Testis (tissue), 2 donors: ENCODE measurements at regions not wholly inside any gene's neighbourhood (a gene's known extent, or its start where the extent isn't known, plus 50 kb on each side); places are given as distances from the start of the nearest gene placed in this dataset.

Experiments used
- DNase-seq: peaks from one replicate; pipeline ENCODE4 v3.0.0-alpha.2; 2019
- H3K27ac ChIP-seq, 2 donors: fragments of 200-600 bp; sonication (generic); one replicate each; pipeline ENCODE4 v1.5.1; 2019
- H3K27me3 ChIP-seq: fragments of 200-600 bp; sonication (generic); one replicate; pipeline ENCODE4 v1.5.1; 2019
- H3K36me3 ChIP-seq: fragments of 200-600 bp; sonication (generic); one replicate; pipeline ENCODE4 v1.5.1; 2017; ENCODE audit warnings: low read depth; ENCODE audit errors: missing control alignments
- H3K4me1 ChIP-seq: fragments of 200-600 bp; sonication (generic); one replicate; pipeline ENCODE4 v1.5.1; 2019
- H3K4me3 ChIP-seq, 2 donors: fragments of 200-600 bp; sonication (generic); one replicate each; pipeline ENCODE4 v1.5.1; 2017 to 2019
- H3K9me3 ChIP-seq: fragments of 200-600 bp; sonication (generic); one replicate; pipeline ENCODE4 v1.5.1; 2017
- CTCF ChIP-seq, 3 experiments: fragments of 450-650 bp in 2 of 3; fragments of 200-600 bp in 1 of 3; sonication (generic) in 1 of 3; IDR thresholded peaks; one replicate each; pipeline ENCODE4 v1.5.1; 2016 to 2019; ENCODE audit warnings: antibody characterized with exemption in 3 of 3, mild to moderate bottlenecking in 2 of 3, moderate library complexity in 1 of 3
- POLR2A ChIP-seq: fragments of 450-650 bp; IDR thresholded peaks from one replicate; pipeline ENCODE4 v1.6.1; 2017; ENCODE audit warnings: antibody characterized with exemption, mild to moderate bottlenecking, moderate library complexity
- WGBS, 2 donors: methylation state at CpG; one replicate each; pipeline ENCODE4 v1.1.5; 2018; 5-methylcytosine and 5-hydroxymethylcytosine counted together
- intact Hi-C: fragments of 100-400 bp; cut with DNase I; formaldehyde crosslinking; loops from one replicate; pipeline ENCODE4 v1.15.1; 2023; ENCODE audit warnings: low total_unique reads

- TF ChIP-seq CTCF (IDR thresholded peaks at IDR 0.05) (no peak), POLR2A (no peak)
- Histone ChIP-seq H3K27me3 (no peaks in the 10 kb centered on the region), H3K4me3 (no peak overlapping the region), H3K4me1 (no peaks in the 10 kb centered on the region), H3K9me3 (no peaks in the 10 kb centered on the region), H3K36me3 (no peaks in the 10 kb centered on the region), H3K27ac (no peak overlapping the region)
- intact Hi-C loops = no loop called here
- WGBS, 2 donors = 59 to 68% methylated on average over 2 of the region's 2 CpGs
- DNase-seq = no peak
Measured at GRCh38 chr1:165031001-165031400, 325.5 kb downstream of the LMX1A start.

- intact Hi-C loops = no loop called here
- no peaks in the 10 kb centered on the region for H3K36me3 ChIP-seq
- TF ChIP-seq CTCF (IDR thresholded peaks at IDR 0.05) (no peak), POLR2A (no peak)
- no peak overlapping the region for H3K27ac ChIP-seq
- no peaks in the 10 kb centered on the region for H3K9me3 ChIP-seq
- no peak for DNase-seq
- no peaks in the 10 kb centered on the region for H3K4me1 ChIP-seq
- H3K4me3 ChIP-seq = no peak overlapping the region
- H3K27me3 ChIP-seq = no peaks in the 10 kb centered on the region
- WGBS, 2 donors = 95 to 96% methylated on average over 2 of the region's 2 CpGs
Measured at GRCh38 chr1:165025805-165026204, 330.7 kb downstream of the LMX1A start.

- intact Hi-C loops = no loop called here
- DNase-seq = no peak
- Histone ChIP-seq H3K27ac (no peak overlapping the region), H3K27me3 (no peaks in the 10 kb centered on the region), H3K36me3 (no peaks in the 10 kb centered on the region), H3K4me3 (no peak overlapping the region), H3K4me1 (no peaks in the 10 kb centered on the region), H3K9me3 (no peaks in the 10 kb centered on the region)
- 85 to 86% methylated on average over 4 of the region's 4 CpGs for WGBS, 2 donors
- TF ChIP-seq POLR2A = no peak
- TF ChIP-seq CTCF (IDR thresholded peaks at IDR 0.05) = no peak
Measured at GRCh38 chr1:165014753-165015152, 341.8 kb downstream of the LMX1A start.

GRCh38 chr1:165011991-165012531 is 344.5 kb downstream of the LMX1A start:
- TF ChIP-seq CTCF (IDR thresholded peaks at IDR 0.05) = no peak
- no peak for TF ChIP-seq POLR2A
- Histone ChIP-seq H3K27me3 (no peaks in the 10 kb centered on the region), H3K27ac (peak overlapping the region; percentile 24 to 39), H3K4me1 (no peaks in the 10 kb centered on the region), H3K36me3 (no peaks in the 10 kb centered on the region), H3K9me3 (no peaks in the 10 kb centered on the region), H3K4me3 (no peak overlapping the region)
- DNase-seq = no peak
- WGBS, 2 donors = 13 to 32% methylated on average over 1 of the region's 1 CpG
- intact Hi-C loops = no loop called here

- H3K9me3 ChIP-seq = no peaks in the 10 kb centered on the region
- no peaks in the 10 kb centered on the region for H3K36me3 ChIP-seq
- WGBS, 2 donors = 63 to 78% methylated on average over 1 of the region's 1 CpG
- H3K27ac ChIP-seq = peak overlapping the region in 1 of 2 donors; percentile 39
- no peak for TF ChIP-seq POLR2A
- no peak for TF ChIP-seq CTCF (IDR thresholded peaks at IDR 0.05)
- DNase-seq = no peak
- no peaks in the 10 kb centered on the region for H3K4me1 ChIP-seq
- H3K27me3 ChIP-seq = no peaks in the 10 kb centered on the region
- H3K4me3 ChIP-seq = no peak overlapping the region
- intact Hi-C loops = no loop called here
Measured at GRCh38 chr1:165011186-165011585, 345.3 kb downstream of the LMX1A start.
